C4-2B (cell line): ENCODE measurements at regions not wholly inside any gene's neighbourhood (a gene's known extent, or its start where the extent isn't known, plus 50 kb on each side); places are given as distances from the start of the nearest gene placed in this dataset.

Experiments used
- H3K27ac ChIP-seq: fragments of 450-650 bp; 2 replicates; pipeline ENCODE4 v1.5.1; 2017
- ZFX ChIP-seq: fragments of 450-650 bp; IDR thresholded peaks from 2 replicates; pipeline ENCODE4 v1.6.1; 2017
- TF ChIP-seq, protein P1 (sequence below): fragments of 450-650 bp; conservative IDR thresholded peaks from 2 replicates; pipeline ENCODE4 v1.5.1; 2017; ENCODE audit warnings: mild to moderate bottlenecking

DNA sequence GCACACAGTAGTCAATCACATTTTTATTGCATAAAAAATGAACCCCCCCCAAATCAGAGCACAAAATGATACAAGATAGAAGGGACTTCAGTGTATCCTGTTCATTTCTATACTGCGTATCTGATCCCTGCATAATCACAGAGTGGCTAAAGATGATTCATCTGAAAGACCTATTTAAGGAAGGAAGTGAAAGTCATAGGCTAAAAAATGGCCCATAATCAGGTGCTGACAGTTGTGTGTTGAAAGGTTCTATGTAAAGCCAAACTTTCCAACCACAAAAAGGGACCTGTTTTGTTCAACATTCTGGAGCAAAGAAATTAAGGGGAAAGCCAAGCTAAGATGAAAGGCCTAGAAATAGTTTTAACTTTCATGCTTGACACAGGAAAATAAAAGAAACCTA, 147.8 kb upstream of the ATP2B1 start:
- H3K27ac ChIP-seq: no peak overlapping the region
- no peak for TF ChIP-seq ZFX
- TF ChIP-seq, protein P1, sequence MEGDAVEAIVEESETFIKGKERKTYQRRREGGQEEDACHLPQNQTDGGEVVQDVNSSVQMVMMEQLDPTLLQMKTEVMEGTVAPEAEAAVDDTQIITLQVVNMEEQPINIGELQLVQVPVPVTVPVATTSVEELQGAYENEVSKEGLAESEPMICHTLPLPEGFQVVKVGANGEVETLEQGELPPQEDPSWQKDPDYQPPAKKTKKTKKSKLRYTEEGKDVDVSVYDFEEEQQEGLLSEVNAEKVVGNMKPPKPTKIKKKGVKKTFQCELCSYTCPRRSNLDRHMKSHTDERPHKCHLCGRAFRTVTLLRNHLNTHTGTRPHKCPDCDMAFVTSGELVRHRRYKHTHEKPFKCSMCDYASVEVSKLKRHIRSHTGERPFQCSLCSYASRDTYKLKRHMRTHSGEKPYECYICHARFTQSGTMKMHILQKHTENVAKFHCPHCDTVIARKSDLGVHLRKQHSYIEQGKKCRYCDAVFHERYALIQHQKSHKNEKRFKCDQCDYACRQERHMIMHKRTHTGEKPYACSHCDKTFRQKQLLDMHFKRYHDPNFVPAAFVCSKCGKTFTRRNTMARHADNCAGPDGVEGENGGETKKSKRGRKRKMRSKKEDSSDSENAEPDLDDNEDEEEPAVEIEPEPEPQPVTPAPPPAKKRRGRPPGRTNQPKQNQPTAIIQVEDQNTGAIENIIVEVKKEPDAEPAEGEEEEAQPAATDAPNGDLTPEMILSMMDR: no peak

GRCh38 chr12:89848732-89849131, 140.1 kb upstream of the ATP2B1 start:
- TF ChIP-seq, protein P1: no peak
- no peak for TF ChIP-seq ZFX
- no peak overlapping the region for H3K27ac ChIP-seq

GRCh38 chr12:89846473-89847055, 137.9 kb upstream of the ATP2B1 start:
- no peak overlapping the region for H3K27ac ChIP-seq
- TF ChIP-seq, protein P1: no peak
- no peak for TF ChIP-seq ZFX

DNA sequence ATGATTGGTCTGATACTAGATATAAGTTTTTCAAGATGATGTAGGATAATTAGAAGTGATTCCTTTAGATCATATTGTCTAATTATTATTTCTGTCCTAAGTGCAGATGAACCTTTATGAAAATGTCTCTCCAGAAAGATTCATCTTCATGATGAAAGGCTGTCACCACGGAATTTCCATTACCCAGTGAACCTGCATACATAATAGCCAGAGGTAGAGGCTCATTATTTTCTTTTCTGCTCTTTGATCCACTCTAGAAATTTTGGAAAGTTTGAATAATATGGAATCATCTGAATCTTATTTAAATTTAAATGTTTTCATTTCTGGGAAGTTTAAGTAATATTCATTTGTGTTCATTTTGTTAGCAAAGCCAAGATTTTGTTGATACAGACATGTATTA, 137.1 kb upstream of the ATP2B1 start:
- TF ChIP-seq, protein P1: no peak
- no peak for TF ChIP-seq ZFX
- H3K27ac ChIP-seq: no peak overlapping the region

GRCh38 chr12:89845366-89845765, 136.7 kb upstream of the ATP2B1 start:
- TF ChIP-seq, protein P1: no peak
- TF ChIP-seq ZFX: no peak
- no peak overlapping the region for H3K27ac ChIP-seq

DNA sequence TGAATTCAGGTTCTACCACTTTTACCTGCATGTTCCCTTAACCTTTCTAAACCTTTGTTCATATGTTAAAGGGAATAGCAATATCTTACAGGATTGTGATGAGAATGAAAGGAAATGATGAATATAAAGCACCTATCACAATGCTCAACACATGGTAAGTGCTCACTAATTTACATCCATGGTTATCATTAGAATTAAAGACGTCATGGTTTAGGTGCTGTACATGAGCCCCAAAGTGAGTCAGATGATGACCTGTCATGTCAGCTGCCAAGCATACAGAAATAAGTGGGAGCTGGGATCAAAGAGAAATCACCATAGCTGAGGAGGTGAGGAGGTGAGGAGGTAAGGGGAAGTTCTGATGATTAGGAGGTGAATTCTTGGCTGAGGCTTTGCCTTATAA, 135.9 kb upstream of the ATP2B1 start:
- H3K27ac ChIP-seq: no peak overlapping the region
- TF ChIP-seq, protein P1: no peak
- TF ChIP-seq ZFX: no peak

DNA sequence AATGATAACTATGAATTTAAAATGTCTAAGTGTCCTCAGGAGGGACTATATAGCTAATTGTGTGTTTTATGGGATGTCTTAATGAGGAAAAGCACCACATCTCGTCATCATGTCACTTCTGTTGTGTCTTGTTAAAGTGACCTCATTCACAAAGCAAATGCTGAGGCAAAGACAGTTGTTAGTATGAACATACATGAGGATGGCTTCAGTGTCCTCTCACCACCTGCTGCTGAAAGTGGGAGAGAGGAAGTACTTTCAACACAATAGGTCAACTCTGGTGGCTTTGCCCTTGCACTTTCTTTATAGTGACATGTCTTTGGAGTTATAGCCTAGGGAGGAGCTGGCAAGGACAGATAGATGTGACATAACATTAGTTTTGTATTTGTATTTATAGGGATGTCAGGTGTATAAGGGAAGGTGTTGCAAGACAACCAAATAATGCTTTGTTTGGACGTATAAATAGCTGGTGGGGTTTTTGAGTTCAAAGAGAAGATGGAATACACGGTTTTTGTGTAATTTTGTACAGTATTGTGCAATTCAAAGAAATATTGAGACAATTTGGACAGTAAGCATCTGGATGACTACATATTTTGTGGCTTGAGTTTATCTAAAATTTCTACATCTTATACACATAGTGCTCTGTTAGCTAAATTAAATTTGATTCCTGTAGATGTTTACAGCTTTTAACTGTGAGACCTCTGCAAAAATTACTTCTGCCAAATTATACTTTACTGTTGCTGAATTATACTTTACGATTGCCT, 131.7 kb upstream of the ATP2B1 start:
- no peak overlapping the region for H3K27ac ChIP-seq
- TF ChIP-seq ZFX: no peak
- TF ChIP-seq, protein P1: no peak
